ENCODE measurements at regions not wholly inside any gene's neighbourhood (a gene's known extent, or its start where the extent isn't known, plus 50 kb on each side); places are given as distances from the start of the nearest gene placed in this dataset.

- no peaks in the 10 kb centered on the region for H3K9me3 ChIP-seq (ENCODE audit: control insufficient read depth in 2 of 2, low read length in 2 of 2)
- H3K36me3 ChIP-seq (ENCODE audit: control insufficient read depth in 2 of 2, insufficient read depth in 2 of 2, low read length in 2 of 2), result no peaks in the 10 kb centered on the region
- no peak overlapping the region for H3K4me3 ChIP-seq (ENCODE audit: low read length in 2 of 2)
Observed at GRCh38 chr18:71707400-71707799, 836.7 kb downstream of the CBLN2 start.

GRCh38 chr18:71689416-71690160 lies 854.6 kb downstream of the CBLN2 start:
- no peak overlapping the region for H3K4me3 ChIP-seq (ENCODE audit: low read length in 2 of 2)
- H3K27me3 ChIP-seq (ENCODE audit: control insufficient read depth in 1 of 2, insufficient read depth in 2 of 2, low read length in 2 of 2), result no peaks in the 10 kb centered on the region
- no peaks in the 10 kb centered on the region for H3K36me3 ChIP-seq (ENCODE audit: control insufficient read depth in 2 of 2, insufficient read depth in 2 of 2, low read length in 2 of 2)
- H3K27ac ChIP-seq (ENCODE audit: low read length), result no peak overlapping the region
- H3K9ac ChIP-seq (ENCODE audit: low read length in 2 of 2), result no peak overlapping the region
- no peaks in the 10 kb centered on the region for H3K9me3 ChIP-seq (ENCODE audit: control insufficient read depth in 2 of 2, low read length in 2 of 2)
- H3K4me1 ChIP-seq (ENCODE audit: control insufficient read depth, insufficient read depth, low read length), result no peaks in the 10 kb centered on the region

More at GRCh38 chr18:71707400-71707799, 836.7 kb downstream of the CBLN2 start:
- H3K27ac ChIP-seq (ENCODE audit: low read length), result no peak overlapping the region
- H3K4me1 ChIP-seq (ENCODE audit: control insufficient read depth, insufficient read depth, low read length), result no peaks in the 10 kb centered on the region
- H3K27me3 ChIP-seq (ENCODE audit: control insufficient read depth in 1 of 2, insufficient read depth in 2 of 2, low read length in 2 of 2), result no peaks in the 10 kb centered on the region
- H3K9ac ChIP-seq (ENCODE audit: low read length in 2 of 2), result no peak overlapping the region

- H3K4me3 ChIP-seq (ENCODE audit: low read length in 2 of 2), result no peak overlapping the region
- no peaks in the 10 kb centered on the region for H3K4me1 ChIP-seq (ENCODE audit: control insufficient read depth, insufficient read depth, low read length)
- peaks cover 0 to 5% of the 10 kb centered on the region in 2 donors for H3K9me3 ChIP-seq (ENCODE audit: control insufficient read depth in 2 of 2, low read length in 2 of 2)
- no peaks in the 10 kb centered on the region for H3K27me3 ChIP-seq (ENCODE audit: control insufficient read depth in 1 of 2, insufficient read depth in 2 of 2, low read length in 2 of 2)
- no peak overlapping the region for H3K9ac ChIP-seq (ENCODE audit: low read length in 2 of 2)
- H3K36me3 ChIP-seq (ENCODE audit: control insufficient read depth in 2 of 2, insufficient read depth in 2 of 2, low read length in 2 of 2), result no peaks in the 10 kb centered on the region
- H3K27ac ChIP-seq (ENCODE audit: low read length), result no peak overlapping the region
Observed at GRCh38 chr18:71682591-71682990, 861.6 kb downstream of the CBLN2 start.

GRCh38 chr18:71678144-71678543 lies 866.0 kb downstream of the CBLN2 start:
- Histone ChIP-seq H3K36me3 (ENCODE audit: control insufficient read depth in 2 of 2, insufficient read depth in 2 of 2, low read length in 2 of 2) (no peaks in the 10 kb centered on the region), H3K9me3 (ENCODE audit: control insufficient read depth in 2 of 2, low read length in 2 of 2) (peaks cover 0 to 2% of the 10 kb centered on the region in 2 donors), H3K4me1 (ENCODE audit: control insufficient read depth, insufficient read depth, low read length) (no peaks in the 10 kb centered on the region), H3K27ac (ENCODE audit: low read length) (no peak overlapping the region), H3K4me3 (ENCODE audit: low read length in 2 of 2) (no peak overlapping the region), H3K27me3 (ENCODE audit: control insufficient read depth in 1 of 2, insufficient read depth in 2 of 2, low read length in 2 of 2) (no peaks in the 10 kb centered on the region), H3K9ac (ENCODE audit: low read length in 2 of 2) (no peak overlapping the region)

- H3K4me1 ChIP-seq (ENCODE audit: control insufficient read depth, insufficient read depth, low read length), result no peaks in the 10 kb centered on the region
- no peak overlapping the region for H3K27ac ChIP-seq (ENCODE audit: low read length)
- H3K9me3 ChIP-seq (ENCODE audit: control insufficient read depth in 2 of 2, low read length in 2 of 2), result no peaks in the 10 kb centered on the region
- H3K9ac ChIP-seq (ENCODE audit: low read length in 2 of 2), result no peak overlapping the region
- H3K4me3 ChIP-seq (ENCODE audit: low read length in 2 of 2), result no peak overlapping the region
- H3K36me3 ChIP-seq (ENCODE audit: control insufficient read depth in 2 of 2, insufficient read depth in 2 of 2, low read length in 2 of 2), result no peaks in the 10 kb centered on the region
- no peaks in the 10 kb centered on the region for H3K27me3 ChIP-seq (ENCODE audit: control insufficient read depth in 1 of 2, insufficient read depth in 2 of 2, low read length in 2 of 2)
Observed at GRCh38 chr18:71673954-71674353, 870.2 kb downstream of the CBLN2 start.

- no peaks in the 10 kb centered on the region for H3K36me3 ChIP-seq (ENCODE audit: control insufficient read depth in 2 of 2, insufficient read depth in 2 of 2, low read length in 2 of 2)
- no peak overlapping the region for H3K9ac ChIP-seq (ENCODE audit: low read length in 2 of 2)
- H3K4me3 ChIP-seq (ENCODE audit: low read length in 2 of 2), result no peak overlapping the region
- H3K4me1 ChIP-seq (ENCODE audit: control insufficient read depth, insufficient read depth, low read length), result no peaks in the 10 kb centered on the region
- no peaks in the 10 kb centered on the region for H3K27me3 ChIP-seq (ENCODE audit: control insufficient read depth in 1 of 2, insufficient read depth in 2 of 2, low read length in 2 of 2)
- H3K27ac ChIP-seq (ENCODE audit: low read length), result no peak overlapping the region
- no peaks in the 10 kb centered on the region for H3K9me3 ChIP-seq (ENCODE audit: control insufficient read depth in 2 of 2, low read length in 2 of 2)
Observed at GRCh38 chr18:71673498-71673897, 870.6 kb downstream of the CBLN2 start.

GRCh38 chr18:71666481-71666880 lies 877.7 kb downstream of the CBLN2 start:
- H3K27ac ChIP-seq (ENCODE audit: low read length), result no peak overlapping the region
- H3K9me3 ChIP-seq (ENCODE audit: control insufficient read depth in 2 of 2, low read length in 2 of 2), result no peaks in the 10 kb centered on the region
- H3K9ac ChIP-seq (ENCODE audit: low read length in 2 of 2), result no peak overlapping the region
- H3K4me3 ChIP-seq (ENCODE audit: low read length in 2 of 2), result no peak overlapping the region
- no peaks in the 10 kb centered on the region for H3K27me3 ChIP-seq (ENCODE audit: control insufficient read depth in 1 of 2, insufficient read depth in 2 of 2, low read length in 2 of 2)
- no peaks in the 10 kb centered on the region for H3K36me3 ChIP-seq (ENCODE audit: control insufficient read depth in 2 of 2, insufficient read depth in 2 of 2, low read length in 2 of 2)
- H3K4me1 ChIP-seq (ENCODE audit: control insufficient read depth, insufficient read depth, low read length), result no peaks in the 10 kb centered on the region

GRCh38 chr18:71665131-71665530 lies 879.0 kb downstream of the CBLN2 start:
- no peak overlapping the region for H3K9ac ChIP-seq (ENCODE audit: low read length in 2 of 2)
- no peaks in the 10 kb centered on the region for H3K36me3 ChIP-seq (ENCODE audit: control insufficient read depth in 2 of 2, insufficient read depth in 2 of 2, low read length in 2 of 2)
- H3K4me3 ChIP-seq (ENCODE audit: low read length in 2 of 2), result no peak overlapping the region
- no peaks in the 10 kb centered on the region for H3K4me1 ChIP-seq (ENCODE audit: control insufficient read depth, insufficient read depth, low read length)
- H3K27ac ChIP-seq (ENCODE audit: low read length), result no peak overlapping the region
- no peaks in the 10 kb centered on the region for H3K27me3 ChIP-seq (ENCODE audit: control insufficient read depth in 1 of 2, insufficient read depth in 2 of 2, low read length in 2 of 2)
- no peaks in the 10 kb centered on the region for H3K9me3 ChIP-seq (ENCODE audit: control insufficient read depth in 2 of 2, low read length in 2 of 2)

- H3K9ac ChIP-seq (ENCODE audit: low read length in 2 of 2), result no peak overlapping the region
- H3K27me3 ChIP-seq (ENCODE audit: control insufficient read depth in 1 of 2, insufficient read depth in 2 of 2, low read length in 2 of 2), result no peaks in the 10 kb centered on the region
- H3K27ac ChIP-seq (ENCODE audit: low read length), result no peak overlapping the region
- no peaks in the 10 kb centered on the region for H3K9me3 ChIP-seq (ENCODE audit: control insufficient read depth in 2 of 2, low read length in 2 of 2)
- no peak overlapping the region for H3K4me3 ChIP-seq (ENCODE audit: low read length in 2 of 2)
- no peaks in the 10 kb centered on the region for H3K4me1 ChIP-seq (ENCODE audit: control insufficient read depth, insufficient read depth, low read length)
- no peaks in the 10 kb centered on the region for H3K36me3 ChIP-seq (ENCODE audit: control insufficient read depth in 2 of 2, insufficient read depth in 2 of 2, low read length in 2 of 2)
Observed at GRCh38 chr18:71643822-71644221, 900.3 kb downstream of the CBLN2 start.

GRCh38 chr18:71630696-71631095 lies 913.4 kb downstream of the CBLN2 start:
- Histone ChIP-seq H3K36me3 (ENCODE audit: control insufficient read depth in 2 of 2, insufficient read depth in 2 of 2, low read length in 2 of 2) (no peaks in the 10 kb centered on the region), H3K4me3 (ENCODE audit: low read length in 2 of 2) (no peak overlapping the region), H3K9me3 (ENCODE audit: control insufficient read depth in 2 of 2, low read length in 2 of 2) (peaks cover 0 to 3% of the 10 kb centered on the region in 2 donors), H3K9ac (ENCODE audit: low read length in 2 of 2) (no peak overlapping the region), H3K4me1 (ENCODE audit: control insufficient read depth, insufficient read depth, low read length) (no peaks in the 10 kb centered on the region), H3K27ac (ENCODE audit: low read length) (no peak overlapping the region), H3K27me3 (ENCODE audit: control insufficient read depth in 1 of 2, insufficient read depth in 2 of 2, low read length in 2 of 2) (no peaks in the 10 kb centered on the region)

- Histone ChIP-seq H3K9me3 (ENCODE audit: control insufficient read depth in 2 of 2, low read length in 2 of 2) (peaks cover 0 to 3% of the 10 kb centered on the region in 2 donors), H3K27me3 (ENCODE audit: control insufficient read depth in 1 of 2, insufficient read depth in 2 of 2, low read length in 2 of 2) (no peaks in the 10 kb centered on the region), H3K27ac (ENCODE audit: low read length) (no peak overlapping the region), H3K9ac (ENCODE audit: low read length in 2 of 2) (no peak overlapping the region), H3K4me1 (ENCODE audit: control insufficient read depth, insufficient read depth, low read length) (no peaks in the 10 kb centered on the region), H3K4me3 (ENCODE audit: low read length in 2 of 2) (no peak overlapping the region), H3K36me3 (ENCODE audit: control insufficient read depth in 2 of 2, insufficient read depth in 2 of 2, low read length in 2 of 2) (no peaks in the 10 kb centered on the region)
Observed at GRCh38 chr18:71625556-71626090, 918.5 kb downstream of the CBLN2 start.
